ENCODE measurements at regions not wholly inside any gene's neighbourhood (a gene's known extent, or its start where the extent isn't known, plus 50 kb on each side); places are given as distances from the start of the nearest gene placed in this dataset.

- TF ChIP-seq CTCF (IDR thresholded peaks at IDR 0.05; ENCODE audit: insufficient read depth, low read length, poor library complexity, severe bottlenecking), result no peak
- TF ChIP-seq EZH2phosphoT487 (conservative IDR thresholded peaks at IDR 0.05; ENCODE audit: low read length), result no peak
Measured at GRCh38 chr2:56505885-56506284, 322.1 kb downstream of the CCDC85A start.

Measured in SU-DHL-6 (cell line).